NOMO-1 treated with dmso at 0.1 percent for 144 hours (cell line): ENCODE measurements at regions not wholly inside any gene's neighbourhood (a gene's known extent, or its start where the extent isn't known, plus 50 kb on each side); places are given as distances from the start of the nearest gene placed in this dataset.

Experiments used
- DNase-seq: peaks from one replicate; lab custom pipeline; 2025; ENCODE audit not compliant: unreplicated experiment; lab: John Stamatoyannopoulos, UW

- no peak for DNase-seq
Measured at GRCh38 chr15:47990821-47991220, 130.0 kb upstream of the SLC24A5 start.

- no peak for DNase-seq
Measured at GRCh38 chr15:47991357-47991756, 129.4 kb upstream of the SLC24A5 start.

GRCh38 chr15:47993051-47993450 is 127.7 kb upstream of the SLC24A5 start:
- DNase-seq, result no peak

- peak; percentile 30 for DNase-seq
Measured at GRCh38 chr15:47997195-47998080, 123.4 kb upstream of the SLC24A5 start.

- DNase-seq, result peak; percentile 51
Measured at GRCh38 chr15:47998619-47999019, 122.2 kb upstream of the SLC24A5 start.

GRCh38 chr15:48001393-48002039 is 119.3 kb upstream of the SLC24A5 start:
- DNase-seq, result peak; percentile 91

- peak; percentile 60 for DNase-seq
Measured at GRCh38 chr15:48002767-48003166, 118.0 kb upstream of the SLC24A5 start.

GRCh38 chr15:48003441-48003840 is 117.3 kb upstream of the SLC24A5 start:
- no peak for DNase-seq

- no peak for DNase-seq
Measured at GRCh38 chr15:48005077-48005476, 115.7 kb upstream of the SLC24A5 start.

- DNase-seq, result no peak
Measured at GRCh38 chr15:48006031-48006511, 114.7 kb upstream of the SLC24A5 start.

- DNase-seq, result no peak
Measured at GRCh38 chr15:48010316-48010715, 110.5 kb upstream of the SLC24A5 start.

- no peak for DNase-seq
Measured at GRCh38 chr15:48012191-48012590, 108.6 kb upstream of the SLC24A5 start.

- no peak for DNase-seq
Measured at GRCh38 chr15:48016865-48017264, 103.9 kb upstream of the SLC24A5 start.

- no peak for DNase-seq
Measured at GRCh38 chr15:48017747-48018146, 103.0 kb upstream of the SLC24A5 start.

- no peak for DNase-seq
Measured at GRCh38 chr15:48020166-48020565, 100.6 kb upstream of the SLC24A5 start.

GRCh38 chr15:48021336-48022086 is 99.3 kb upstream of the SLC24A5 start:
- DNase-seq, result no peak

GRCh38 chr15:48025118-48025517 is 95.7 kb upstream of the SLC24A5 start:
- DNase-seq, result no peak

- DNase-seq, result no peak
Measured at GRCh38 chr15:48028712-48029111, 92.1 kb upstream of the SLC24A5 start.

GRCh38 chr15:48029642-48030041 is 91.1 kb upstream of the SLC24A5 start:
- no peak for DNase-seq

GRCh38 chr15:48031466-48031865 is 89.3 kb upstream of the SLC24A5 start:
- DNase-seq, result no peak

GRCh38 chr15:48031973-48032372 is 88.8 kb upstream of the SLC24A5 start:
- no peak for DNase-seq

- no peak for DNase-seq
Measured at GRCh38 chr15:48032911-48033310, 87.9 kb upstream of the SLC24A5 start.
